GM23338 (cell line): ENCODE measurements at regions not wholly inside any gene's neighbourhood (a gene's known extent, or its start where the extent isn't known, plus 50 kb on each side); places are given as distances from the start of the nearest gene placed in this dataset.

ENCODE experiments used
- ATAC-seq: fragments of 200-7000 bp; cut with Tn5 transposase; 3 replicates; pipeline ENCODE4 v1.9.1; 2020
- DNase-seq: peaks from one replicate; pipeline ENCODE4 v3.0.0-alpha.2; 2015; ENCODE audit warnings: low spot score
- H2AFZ ChIP-seq: fragments of 200-600 bp; sonication (generic); 2 replicates; pipeline ENCODE4 v1.8.0; 2016; ENCODE audit warnings: antibody characterized with exemption, mild to moderate bottlenecking, moderate library complexity
- H3F3A ChIP-seq: fragments of 200-600 bp; sonication (generic); replicated peaks from 2 replicates; pipeline ENCODE4 v1.8.0; 2017; ENCODE audit warnings: antibody characterized with exemption, mixed run types, low read depth
- H3K27ac ChIP-seq: fragments of 200-600 bp; sonication (generic); 2 replicates; pipeline ENCODE4 v1.6.1; 2016; ENCODE audit warnings: low read depth
- H3K27me3 ChIP-seq: fragments of 200-600 bp; sonication (generic); 2 replicates; pipeline ENCODE4 v1.8.0; 2016; ENCODE audit warnings: mild to moderate bottlenecking, mixed run types, moderate library complexity; ENCODE audit not compliant: insufficient read depth
- H3K36me3 ChIP-seq: fragments of 200-600 bp; sonication (generic); 2 replicates; pipeline ENCODE4 v1.8.0; 2016; ENCODE audit warnings: mild to moderate bottlenecking; ENCODE audit not compliant: insufficient read depth
- H3K4me1 ChIP-seq: fragments of 200-600 bp; sonication (generic); 2 replicates; pipeline ENCODE4 v1.8.0; 2016; ENCODE audit warnings: mild to moderate bottlenecking, moderate library complexity; ENCODE audit not compliant: insufficient read depth
- H3K4me2 ChIP-seq: fragments of 200-600 bp; sonication (generic); 2 replicates; pipeline ENCODE4 v1.7.1; 2017; ENCODE audit warnings: mixed run types
- H3K4me3 ChIP-seq: fragments of 200-600 bp; sonication (generic); 2 replicates; pipeline ENCODE4 v1.6.1; 2016; ENCODE audit warnings: mixed run types
- H3K79me2 ChIP-seq: fragments of 200-600 bp; sonication (generic); replicated peaks from 2 replicates; pipeline ENCODE4 v1.8.0; 2017; ENCODE audit warnings: mild to moderate bottlenecking; ENCODE audit not compliant: insufficient read depth
- H3K9me2 ChIP-seq: fragments of 200-600 bp; sonication (generic); 2 replicates; pipeline ENCODE4 v1.8.0; 2017; ENCODE audit not compliant: insufficient read depth
- H4K20me1 ChIP-seq: fragments of 200-600 bp; sonication (generic); replicated peaks from 2 replicates; pipeline ENCODE4 v1.8.0; 2017; ENCODE audit warnings: mild to moderate bottlenecking; ENCODE audit not compliant: insufficient read depth
- H3K27ac Mint-ChIP-seq: 2 replicates; pipeline ENCODE4 v1.8.0; 2020; ENCODE audit warnings: inconsistent platforms, mild to moderate bottlenecking, moderate library complexity, mixed read lengths
- H3K27me3 Mint-ChIP-seq: 3 replicates; pipeline ENCODE4 v1.8.0; 2022; ENCODE audit warnings: low read depth, mild to moderate bottlenecking, moderate library complexity, mixed read lengths, inconsistent platforms; ENCODE audit not compliant: insufficient read depth, poor library complexity
- H3K36me3 Mint-ChIP-seq: 3 replicates; pipeline ENCODE4 v1.8.0; 2021; ENCODE audit warnings: low read depth, mild to moderate bottlenecking, inconsistent platforms, moderate library complexity, mixed read lengths
- H3K4me1 Mint-ChIP-seq: 3 replicates; pipeline ENCODE4 v1.8.0; 2020; ENCODE audit warnings: mild to moderate bottlenecking, inconsistent platforms, mixed read lengths
- H3K4me3 Mint-ChIP-seq: 3 replicates; pipeline ENCODE4 v1.8.0; 2021; ENCODE audit warnings: moderate library complexity, mild to moderate bottlenecking, inconsistent platforms, mixed read lengths
- H3K9me3 Mint-ChIP-seq: 3 replicates; pipeline ENCODE4 v1.8.0; 2020; ENCODE audit warnings: moderate library complexity, mild to moderate bottlenecking, inconsistent platforms, mixed read lengths
- CREB1 ChIP-seq: fragments of 250-450 bp; sonication (Bioruptor Pico); IDR thresholded peaks from 2 replicates; pipeline ENCODE4 v1.5.0; 2020; ENCODE audit warnings: low read depth, mild to moderate bottlenecking, moderate library complexity
- CTCF ChIP-seq, 2 experiments: fragments of 200-600 bp in 1 of 2; sonication (generic) in 1 of 2; conservative IDR thresholded peaks; 2 replicates each; pipeline versions ENCODE4 v1.5.1 to v1.6.1; 2016 to 2017; ENCODE audit warnings: antibody characterized with exemption in 2 of 2, low read depth in 2 of 2, mild to moderate bottlenecking in 2 of 2, moderate library complexity in 1 of 2
- EZH2 ChIP-seq: fragments of 200-600 bp; sonication (generic); IDR thresholded peaks from one replicate; pipeline ENCODE4 v1.8.0; 2017; ENCODE audit warnings: antibody characterized with exemption, mild to moderate bottlenecking, low read depth; ENCODE audit not compliant: unreplicated experiment
- EZH2phosphoT487 ChIP-seq: fragments of 200-600 bp; sonication (generic); IDR thresholded peaks from one replicate; pipeline ENCODE4 v1.8.1; 2018; ENCODE audit warnings: antibody characterized with exemption; ENCODE audit not compliant: unreplicated experiment
- JUNB ChIP-seq: IDR thresholded peaks from one replicate; pipeline ENCODE4 v1.6.1; 2016; ENCODE audit warnings: antibody characterized with exemption; ENCODE audit not compliant: unreplicated experiment
- NANOG ChIP-seq: IDR thresholded peaks from 2 replicates; pipeline ENCODE4 v1.6.1; 2016; ENCODE audit warnings: antibody characterized with exemption, borderline replicate concordance
- POLR2AphosphoS5 ChIP-seq: IDR thresholded peaks from 2 replicates; pipeline ENCODE4 v1.6.1; 2016; ENCODE audit warnings: antibody characterized with exemption, low read depth
- REST ChIP-seq: IDR thresholded peaks from one replicate; pipeline ENCODE4 v1.6.1; 2018; ENCODE audit warnings: antibody characterized with exemption; ENCODE audit not compliant: unreplicated experiment
- STAT1 ChIP-seq: IDR thresholded peaks from one replicate; pipeline ENCODE4 v1.6.1; 2016; ENCODE audit warnings: antibody characterized with exemption; ENCODE audit not compliant: unreplicated experiment
- ZNF114 ChIP-seq: fragments of 250-450 bp; sonication (Bioruptor Pico); IDR thresholded peaks from 2 replicates; pipeline ENCODE4 v1.5.0; 2020; ENCODE audit warnings: mild to moderate bottlenecking, moderate library complexity
- ZNF331 ChIP-seq: fragments of 250-450 bp; sonication (Bioruptor Pico); IDR thresholded peaks from 2 replicates; pipeline ENCODE4 v1.5.0; 2020; ENCODE audit warnings: low read depth, mild to moderate bottlenecking, moderate library complexity
- TF ChIP-seq, protein P1 (sequence below): fragments of 250-450 bp; sonication (Bioruptor Pico); IDR thresholded peaks from 2 replicates; pipeline ENCODE4 v1.5.0; 2020; ENCODE audit warnings: mild to moderate bottlenecking, moderate library complexity
- TF ChIP-seq, protein P2 (sequence below): IDR thresholded peaks from 2 replicates; pipeline ENCODE4 v1.6.1; 2016; ENCODE audit warnings: antibody characterized with exemption

DNA sequence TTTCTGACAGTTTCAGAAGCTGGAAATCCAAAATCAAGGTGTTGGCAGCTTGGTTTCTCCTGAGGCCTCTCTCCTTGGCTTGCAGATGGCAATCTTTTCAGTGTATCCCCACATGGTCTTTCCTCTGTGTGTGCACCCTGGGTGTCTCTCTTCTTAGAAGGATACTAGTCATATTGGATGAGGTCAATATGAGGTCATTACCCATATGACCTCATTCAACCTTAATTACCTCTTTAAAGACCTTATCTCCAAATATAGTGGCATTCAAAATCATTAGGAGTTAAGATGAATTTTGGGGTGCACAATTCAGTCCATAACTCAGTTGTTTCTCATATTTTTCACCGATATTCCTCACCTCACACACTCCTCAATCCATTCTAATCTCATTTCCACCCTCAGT lies 92.4 kb upstream of the TGM3 start:
- DNase-seq (no peak), ATAC-seq (no peak)
- Mint-ChIP-seq H3K4me1 (no peaks in the 10 kb centered on the region), H3K4me3 (no peak overlapping the region), H3K27me3 (peaks cover 9% of the 10 kb centered on the region), H3K27ac (no peak overlapping the region), H3K36me3 (no peaks in the 10 kb centered on the region), H3K9me3 (no peaks in the 10 kb centered on the region; the same call in 2 of the 3 replicates)
- Histone ChIP-seq H4K20me1 (no peaks in the 10 kb centered on the region), H3F3A (no peaks in the 10 kb centered on the region), H3K27ac (no peak overlapping the region), H3K4me1 (no peaks in the 10 kb centered on the region), H3K9me2 (no peaks in the 10 kb centered on the region; the same call in 1 of the 2 replicates), H2AFZ (no peak overlapping the region), H3K27me3 (peaks cover 19% of the 10 kb centered on the region), H3K4me3 (no peak overlapping the region), H3K79me2 (no peaks in the 10 kb centered on the region), H3K4me2 (no peak overlapping the region), H3K36me3 (no peaks in the 10 kb centered on the region)
- TF ChIP-seq STAT1: no peak
- no peak for TF ChIP-seq JUNB
- TF ChIP-seq ZNF331 (CRISPR knock-in tag): no peak
- TF ChIP-seq CTCF (conservative IDR thresholded peaks at IDR 0.05; ENCODE audit: low read depth in 2 of 2): no peak
- no peak for TF ChIP-seq ZNF114
- TF ChIP-seq, protein P1, sequence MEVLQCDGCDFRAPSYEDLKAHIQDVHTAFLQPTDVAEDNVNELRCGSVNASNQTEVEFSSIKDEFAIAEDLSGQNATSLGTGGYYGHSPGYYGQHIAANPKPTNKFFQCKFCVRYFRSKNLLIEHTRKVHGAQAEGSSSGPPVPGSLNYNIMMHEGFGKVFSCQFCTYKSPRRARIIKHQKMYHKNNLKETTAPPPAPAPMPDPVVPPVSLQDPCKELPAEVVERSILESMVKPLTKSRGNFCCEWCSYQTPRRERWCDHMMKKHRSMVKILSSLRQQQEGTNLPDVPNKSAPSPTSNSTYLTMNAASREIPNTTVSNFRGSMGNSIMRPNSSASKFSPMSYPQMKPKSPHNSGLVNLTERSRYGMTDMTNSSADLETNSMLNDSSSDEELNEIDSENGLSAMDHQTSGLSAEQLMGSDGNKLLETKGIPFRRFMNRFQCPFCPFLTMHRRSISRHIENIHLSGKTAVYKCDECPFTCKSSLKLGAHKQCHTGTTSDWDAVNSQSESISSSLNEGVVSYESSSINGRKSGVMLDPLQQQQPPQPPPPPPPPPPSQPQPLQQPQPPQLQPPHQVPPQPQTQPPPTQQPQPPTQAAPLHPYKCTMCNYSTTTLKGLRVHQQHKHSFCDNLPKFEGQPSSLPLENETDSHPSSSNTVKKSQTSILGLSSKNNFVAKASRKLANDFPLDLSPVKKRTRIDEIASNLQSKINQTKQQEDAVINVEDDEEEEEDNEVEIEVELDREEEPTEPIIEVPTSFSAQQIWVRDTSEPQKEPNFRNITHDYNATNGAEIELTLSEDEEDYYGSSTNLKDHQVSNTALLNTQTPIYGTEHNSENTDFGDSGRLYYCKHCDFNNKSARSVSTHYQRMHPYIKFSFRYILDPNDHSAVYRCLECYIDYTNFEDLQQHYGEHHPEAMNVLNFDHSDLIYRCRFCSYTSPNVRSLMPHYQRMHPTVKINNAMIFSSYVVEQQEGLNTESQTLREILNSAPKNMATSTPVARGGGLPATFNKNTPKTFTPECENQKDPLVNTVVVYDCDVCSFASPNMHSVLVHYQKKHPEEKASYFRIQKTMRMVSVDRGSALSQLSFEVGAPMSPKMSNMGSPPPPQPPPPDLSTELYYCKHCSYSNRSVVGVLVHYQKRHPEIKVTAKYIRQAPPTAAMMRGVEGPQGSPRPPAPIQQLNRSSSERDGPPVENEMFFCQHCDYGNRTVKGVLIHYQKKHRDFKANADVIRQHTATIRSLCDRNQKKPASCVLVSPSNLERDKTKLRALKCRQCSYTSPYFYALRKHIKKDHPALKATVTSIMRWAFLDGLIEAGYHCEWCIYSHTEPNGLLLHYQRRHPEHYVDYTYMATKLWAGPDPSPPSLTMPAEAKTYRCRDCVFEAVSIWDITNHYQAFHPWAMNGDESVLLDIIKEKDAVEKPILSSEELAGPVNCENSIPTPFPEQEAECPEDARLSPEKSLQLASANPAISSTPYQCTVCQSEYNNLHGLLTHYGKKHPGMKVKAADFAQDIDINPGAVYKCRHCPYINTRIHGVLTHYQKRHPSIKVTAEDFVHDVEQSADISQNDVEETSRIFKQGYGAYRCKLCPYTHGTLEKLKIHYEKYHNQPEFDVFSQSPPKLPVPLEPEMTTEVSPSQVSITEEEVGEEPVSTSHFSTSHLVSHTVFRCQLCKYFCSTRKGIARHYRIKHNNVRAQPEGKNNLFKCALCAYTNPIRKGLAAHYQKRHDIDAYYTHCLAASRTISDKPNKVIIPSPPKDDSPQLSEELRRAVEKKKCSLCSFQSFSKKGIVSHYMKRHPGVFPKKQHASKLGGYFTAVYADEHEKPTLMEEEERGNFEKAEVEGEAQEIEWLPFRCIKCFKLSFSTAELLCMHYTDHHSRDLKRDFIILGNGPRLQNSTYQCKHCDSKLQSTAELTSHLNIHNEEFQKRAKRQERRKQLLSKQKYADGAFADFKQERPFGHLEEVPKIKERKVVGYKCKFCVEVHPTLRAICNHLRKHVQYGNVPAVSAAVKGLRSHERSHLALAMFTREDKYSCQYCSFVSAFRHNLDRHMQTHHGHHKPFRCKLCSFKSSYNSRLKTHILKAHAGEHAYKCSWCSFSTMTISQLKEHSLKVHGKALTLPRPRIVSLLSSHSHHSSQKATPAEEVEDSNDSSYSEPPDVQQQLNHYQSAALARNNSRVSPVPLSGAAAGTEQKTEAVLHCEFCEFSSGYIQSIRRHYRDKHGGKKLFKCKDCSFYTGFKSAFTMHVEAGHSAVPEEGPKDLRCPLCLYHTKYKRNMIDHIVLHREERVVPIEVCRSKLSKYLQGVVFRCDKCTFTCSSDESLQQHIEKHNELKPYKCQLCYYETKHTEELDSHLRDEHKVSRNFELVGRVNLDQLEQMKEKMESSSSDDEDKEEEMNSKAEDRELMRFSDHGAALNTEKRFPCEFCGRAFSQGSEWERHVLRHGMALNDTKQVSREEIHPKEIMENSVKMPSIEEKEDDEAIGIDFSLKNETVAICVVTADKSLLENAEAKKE (CRISPR knock-in tag): no peak
- TF ChIP-seq, protein P2, sequence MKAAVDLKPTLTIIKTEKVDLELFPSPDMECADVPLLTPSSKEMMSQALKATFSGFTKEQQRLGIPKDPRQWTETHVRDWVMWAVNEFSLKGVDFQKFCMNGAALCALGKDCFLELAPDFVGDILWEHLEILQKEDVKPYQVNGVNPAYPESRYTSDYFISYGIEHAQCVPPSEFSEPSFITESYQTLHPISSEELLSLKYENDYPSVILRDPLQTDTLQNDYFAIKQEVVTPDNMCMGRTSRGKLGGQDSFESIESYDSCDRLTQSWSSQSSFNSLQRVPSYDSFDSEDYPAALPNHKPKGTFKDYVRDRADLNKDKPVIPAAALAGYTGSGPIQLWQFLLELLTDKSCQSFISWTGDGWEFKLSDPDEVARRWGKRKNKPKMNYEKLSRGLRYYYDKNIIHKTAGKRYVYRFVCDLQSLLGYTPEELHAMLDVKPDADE: no peak
- no peak for TF ChIP-seq POLR2AphosphoS5
- no peak for TF ChIP-seq CREB1 (CRISPR knock-in tag)
- TF ChIP-seq NANOG: no peak
- no peak for TF ChIP-seq EZH2phosphoT487
- TF ChIP-seq EZH2: no peak
- no peak for TF ChIP-seq REST
